ENCODE measurements at regions not wholly inside any gene's neighbourhood (a gene's known extent, or its start where the extent isn't known, plus 50 kb on each side); places are given as distances from the start of the nearest gene placed in this dataset.

DNA sequence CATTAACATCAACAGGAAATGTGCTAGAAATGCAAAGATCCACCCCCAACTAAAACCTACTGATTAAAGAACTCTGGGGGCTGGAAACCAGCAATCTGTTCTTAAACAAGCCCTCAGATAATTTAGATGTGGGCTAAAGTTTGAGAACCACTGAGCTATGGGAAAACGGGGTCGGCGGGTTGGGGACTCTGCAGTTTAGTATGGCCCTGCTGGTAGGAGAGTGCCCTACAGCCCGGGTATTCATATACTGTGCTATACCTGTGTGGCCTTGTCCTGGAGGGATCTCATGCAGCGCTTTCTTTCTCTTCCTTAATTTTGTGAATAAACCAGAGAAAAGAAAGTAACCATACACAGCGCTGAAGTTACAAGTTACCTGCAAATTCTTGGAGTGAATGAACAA is 189.7 kb upstream of the GBE1 start:
- no peak for DNase-seq

- no peak for DNase-seq
These were observed 185.9 kb upstream of the GBE1 start for GRCh38 chr3:81947359-81947758.

DNA sequence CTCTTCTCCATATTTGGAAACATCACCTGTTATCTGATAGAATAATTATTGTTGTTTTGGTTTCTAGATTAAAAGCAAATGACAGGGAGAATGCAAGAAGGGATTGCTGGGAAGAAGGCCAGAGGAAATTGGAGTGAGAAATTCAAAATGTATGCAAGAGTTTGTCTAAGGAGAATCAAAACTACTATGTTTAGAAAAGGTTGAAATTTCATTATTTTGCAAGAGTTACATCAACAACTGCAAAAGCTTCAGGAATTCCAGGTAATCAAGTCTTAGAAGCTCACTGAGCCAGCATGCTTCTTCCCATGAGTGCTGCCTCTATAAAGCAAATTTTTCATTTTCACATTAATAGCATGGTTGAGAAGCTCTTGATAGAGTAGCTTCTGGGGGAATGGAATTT is 177.2 kb upstream of the GBE1 start:
- DNase-seq = no peak

DNA sequence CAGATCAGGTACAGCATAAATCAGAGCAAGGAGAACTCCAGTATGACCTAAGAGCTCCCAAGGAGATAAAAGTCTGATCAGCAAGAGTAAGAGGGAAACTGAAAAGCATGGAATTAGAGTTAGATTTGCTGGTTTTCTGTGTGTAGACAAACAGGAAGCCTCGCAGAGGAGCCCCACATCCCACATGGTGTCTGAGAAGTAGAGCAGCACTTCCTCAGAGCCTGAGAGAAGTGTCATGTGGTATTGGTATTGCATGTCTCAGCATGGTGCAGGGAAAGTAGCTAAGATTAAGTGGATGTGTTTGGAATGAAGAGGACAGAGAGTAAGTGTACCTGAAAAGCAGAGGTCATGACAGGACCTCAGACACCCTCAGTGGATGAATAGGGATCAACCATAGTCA is 175.4 kb upstream of the GBE1 start:
- no peak for DNase-seq

- no peak for DNase-seq
These were observed 171.2 kb upstream of the GBE1 start for GRCh38 chr3:81932681-81933080.

DNA sequence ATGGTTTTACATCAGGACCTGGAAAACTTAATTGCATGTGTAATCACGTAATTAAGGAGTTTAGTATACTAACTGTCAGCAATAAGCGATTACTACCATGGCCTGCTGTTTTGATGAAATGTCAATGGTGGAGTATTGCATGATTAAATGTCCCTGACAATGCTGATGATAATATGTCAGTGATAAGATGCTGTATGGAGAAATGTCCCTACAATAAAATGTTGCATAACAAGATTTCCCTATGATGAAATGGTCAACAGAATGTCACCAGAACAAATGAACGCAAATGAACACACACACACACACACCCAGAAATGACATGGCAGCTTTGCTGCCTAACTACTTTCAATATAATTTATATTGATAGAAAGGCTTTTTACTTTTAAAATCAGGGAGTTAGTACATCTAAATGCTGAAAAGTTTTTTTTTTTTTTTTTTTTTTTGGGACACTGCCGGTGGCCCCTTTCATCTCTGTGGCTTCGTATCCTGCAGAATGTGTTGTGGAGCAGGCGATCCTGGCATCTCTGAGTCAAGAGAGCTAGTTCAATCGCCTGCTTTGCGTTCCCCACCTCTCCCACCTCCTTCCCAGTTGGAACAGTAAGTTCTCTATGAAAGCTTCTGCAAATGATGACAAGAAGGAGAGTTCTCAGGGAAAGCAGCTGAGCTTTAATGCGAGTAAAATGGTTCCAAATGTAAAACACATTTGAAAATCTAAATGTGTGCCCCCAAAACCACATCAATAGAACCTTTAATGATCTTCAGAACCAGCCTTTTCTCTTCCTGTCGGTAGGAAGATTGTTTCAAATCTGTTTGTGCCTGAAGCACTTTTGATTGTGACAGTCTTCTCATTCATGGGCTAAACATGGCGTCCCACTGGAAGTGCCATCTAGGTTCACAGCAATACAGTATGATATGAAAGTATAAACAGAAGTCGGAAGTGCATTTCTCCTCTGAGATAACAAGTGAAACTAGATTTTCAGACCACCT is 170.1 kb upstream of the GBE1 start:
- DNase-seq = no peak

GRCh38 chr3:81929697-81930096 is 168.3 kb upstream of the GBE1 start:
- DNase-seq = no peak

- no peak for DNase-seq
These were observed 166.4 kb upstream of the GBE1 start for GRCh38 chr3:81927811-81928210.

DNA sequence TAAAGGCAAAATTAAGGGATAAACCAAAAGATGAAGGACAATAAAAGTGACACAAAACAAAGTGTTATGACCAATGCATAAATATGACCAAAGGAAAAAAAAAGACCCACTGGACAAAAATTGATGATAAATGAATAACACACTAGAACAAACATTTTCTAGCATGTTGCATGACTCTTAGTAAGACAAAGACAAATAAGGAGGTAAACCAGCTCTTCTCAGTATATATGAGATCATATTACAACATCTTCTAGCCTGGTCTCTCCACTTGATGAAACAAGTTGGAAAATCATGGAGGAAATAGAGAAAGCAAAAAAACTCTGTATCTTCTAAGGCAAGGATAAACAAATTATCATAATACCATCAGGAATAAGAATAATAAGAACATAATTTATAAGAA is 163.9 kb upstream of the GBE1 start:
- no peak for DNase-seq

- no peak for DNase-seq
These were observed 161.6 kb upstream of the GBE1 start for GRCh38 chr3:81923038-81923437.

- no peak for DNase-seq
These were observed 161.0 kb upstream of the GBE1 start for GRCh38 chr3:81922404-81922803.

DNA sequence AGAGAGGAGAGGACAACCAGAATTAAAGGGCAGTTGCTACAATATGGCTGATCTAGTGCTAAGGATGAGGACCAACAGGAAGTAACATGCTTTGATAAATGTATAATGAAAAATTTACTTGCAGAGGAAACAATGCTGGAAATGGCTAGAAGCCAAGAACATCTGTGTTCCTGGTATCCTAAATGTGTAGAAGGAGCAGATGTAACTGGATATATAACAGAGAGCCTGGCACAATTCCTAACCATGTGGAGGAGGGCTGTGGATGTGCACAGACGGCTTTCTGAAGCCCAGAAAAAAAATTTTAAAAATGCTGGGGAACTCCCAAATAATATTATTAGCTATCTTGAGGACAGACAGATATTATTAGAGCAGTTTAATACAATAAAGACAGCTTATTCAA is 159.4 kb upstream of the GBE1 start:
- DNase-seq = peak; percentile 6

DNA sequence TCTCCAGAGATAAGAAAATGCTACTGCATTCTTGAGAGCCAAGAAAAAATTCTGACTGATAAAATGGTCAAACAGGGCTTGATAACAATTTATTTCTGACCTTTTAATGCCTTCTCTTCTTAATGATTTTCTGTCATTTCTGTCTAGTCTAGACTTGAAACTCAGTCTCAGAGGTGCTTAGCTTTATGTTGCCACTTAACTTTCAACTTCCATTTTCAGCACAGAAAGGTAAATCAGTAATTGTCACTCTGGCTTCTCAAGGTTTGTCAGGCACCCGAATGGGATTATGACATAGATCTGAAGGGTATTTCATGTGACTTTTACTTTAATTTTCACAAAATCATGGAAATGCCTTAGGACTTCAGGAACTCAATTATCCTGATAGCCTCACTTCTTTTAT is 155.4 kb upstream of the GBE1 start:
- no peak for DNase-seq

DNA sequence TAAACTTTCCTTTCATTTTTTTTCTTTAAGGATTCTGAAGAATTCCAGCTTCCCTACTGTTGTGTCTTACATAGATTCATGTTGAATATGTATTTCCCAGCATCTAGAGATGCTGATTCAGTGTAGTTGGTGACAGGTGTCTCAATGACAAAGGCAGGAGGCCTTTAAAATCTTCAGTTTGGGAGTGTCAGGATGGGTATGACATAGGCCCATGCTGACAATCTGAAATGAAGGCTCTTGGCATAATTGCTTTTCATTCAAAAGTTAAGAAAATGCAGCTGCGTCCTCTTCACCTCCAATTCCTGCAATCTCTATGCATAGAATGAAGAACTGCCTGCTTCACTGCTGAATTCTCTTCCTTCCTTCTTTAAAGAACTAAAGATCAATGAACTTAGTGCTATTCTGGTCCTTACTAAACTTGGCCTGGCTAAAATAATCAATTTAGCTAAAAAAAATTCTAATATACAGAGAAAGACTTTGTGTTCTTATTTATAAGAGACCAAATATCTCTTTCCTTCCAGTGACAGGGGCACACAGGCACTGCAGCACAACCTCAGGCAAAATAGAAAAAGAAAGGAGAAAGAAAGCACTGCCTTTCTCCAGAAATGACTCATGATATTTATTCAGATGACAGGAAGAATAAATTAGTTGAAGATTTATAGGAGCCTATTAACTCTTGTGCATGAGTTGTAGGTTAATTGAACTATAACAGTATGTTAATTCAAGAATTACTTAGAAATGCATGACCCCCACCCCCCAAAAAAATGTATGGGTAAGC is 152.6 kb upstream of the GBE1 start:
- no peak for DNase-seq

- peak; percentile 1 for DNase-seq
These were observed 149.8 kb upstream of the GBE1 start for GRCh38 chr3:81911221-81911620.

GRCh38 chr3:81910244-81910852 is 148.9 kb upstream of the GBE1 start:
- peak; percentile 47 for DNase-seq

- DNase-seq = peak; percentile 7
These were observed 148.4 kb upstream of the GBE1 start for GRCh38 chr3:81909796-81910195.

GRCh38 chr3:81908561-81908960 is 147.1 kb upstream of the GBE1 start:
- no peak for DNase-seq

DNA sequence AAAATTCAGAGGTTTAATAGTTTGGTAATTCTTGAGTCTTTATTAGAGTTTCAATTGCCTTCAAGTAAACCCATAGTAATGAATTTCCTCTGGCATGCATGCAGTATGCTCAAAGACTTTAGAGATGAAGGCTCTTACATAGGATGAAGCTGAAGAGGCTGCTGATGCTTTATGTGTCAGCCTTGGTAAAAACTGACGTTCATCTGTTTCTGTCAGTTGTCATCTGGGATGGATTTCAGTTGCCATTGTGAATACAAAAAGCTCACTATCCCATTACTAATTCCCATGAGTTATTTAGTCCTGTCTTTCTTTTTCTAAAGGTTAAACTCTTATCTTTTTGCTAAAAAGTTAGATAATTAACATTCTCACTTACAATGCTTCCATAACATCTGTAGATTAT is 136.9 kb upstream of the GBE1 start:
- no peak for DNase-seq

DNA sequence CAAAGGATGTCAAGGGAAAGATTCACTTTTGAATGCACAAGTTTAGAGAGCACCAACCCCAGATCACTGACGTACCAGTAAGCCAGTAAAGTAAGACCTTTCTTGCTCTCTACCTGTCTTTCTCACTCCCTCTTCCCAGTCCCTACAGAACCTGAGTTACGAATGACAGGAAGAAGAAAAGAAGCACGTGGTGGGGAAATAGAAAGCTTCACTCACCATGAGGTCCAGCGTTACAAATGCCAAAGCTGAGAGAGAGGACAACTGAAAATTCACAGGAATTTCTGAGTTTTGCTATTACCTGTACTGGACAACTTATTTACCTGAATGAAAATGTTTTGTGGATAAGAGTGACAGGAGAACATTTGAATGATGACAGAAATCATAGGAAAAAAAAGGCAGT is 133.2 kb upstream of the GBE1 start:
- DNase-seq = no peak

- no peak for DNase-seq
These were observed 129.8 kb upstream of the GBE1 start for GRCh38 chr3:81891055-81891895.

DNA sequence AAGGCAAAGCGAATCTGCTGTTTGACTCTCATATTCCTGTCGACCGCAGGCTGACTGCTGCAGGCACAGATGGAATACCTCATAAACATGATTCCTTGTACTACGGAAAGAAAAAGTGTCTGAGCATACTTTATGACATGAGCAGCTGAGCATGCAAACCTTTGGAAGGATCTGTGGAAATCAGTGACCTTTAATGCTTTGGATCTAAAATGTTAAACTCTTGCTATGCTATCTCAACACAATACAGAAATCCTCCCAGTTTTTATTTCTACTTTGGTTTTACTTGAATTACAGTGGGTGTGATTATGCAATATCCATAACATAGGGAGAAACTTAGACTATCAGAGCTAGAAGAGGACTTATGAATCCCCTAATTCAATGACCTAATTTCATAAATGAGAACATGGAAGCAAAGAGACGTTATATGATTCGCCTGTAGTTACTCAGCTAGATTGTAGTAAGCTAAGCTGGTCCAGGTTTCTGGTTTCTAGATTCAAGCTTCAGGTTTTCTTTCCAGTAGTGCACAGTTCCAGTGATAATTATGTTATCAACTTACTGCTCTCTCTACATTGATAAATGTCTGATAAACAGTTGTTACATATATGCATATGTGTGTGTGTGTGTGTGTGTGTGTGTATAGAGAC is 127.6 kb upstream of the GBE1 start:
- DNase-seq = no peak

All from fibroblast of skin of scalp (primary cell).